ENCODE measurements at regions not wholly inside any gene's neighbourhood (a gene's known extent, or its start where the extent isn't known, plus 50 kb on each side); places are given as distances from the start of the nearest gene placed in this dataset.
"Not testable (repeated sequence)": the region's sequence is repeated elsewhere in the genome, so short reads cannot be mapped to it uniquely, and the experiment has no call there.

- DNase-seq (ENCODE audit: low read depth, low spot score): peak; percentile 2
- in situ Hi-C loops (cut with HindIII; ENCODE audit: low sequenced_read_pairs): no loop called here
- TF ChIP-seq CTCF (IDR thresholded peaks at IDR 0.05; ENCODE audit: low read depth, low read length): no peak
- no peak overlapping the region for H3K4me3 ChIP-seq (ENCODE audit: low read depth, low read length)
Observed at GRCh38 chrX:55867181-55867651, 149.7 kb downstream of the RRAGB start.

- no peak for TF ChIP-seq CTCF (IDR thresholded peaks at IDR 0.05; ENCODE audit: low read depth, low read length)
- no peak for DNase-seq (ENCODE audit: low read depth, low spot score)
- no peak overlapping the region for H3K4me3 ChIP-seq (ENCODE audit: low read depth, low read length)
- in situ Hi-C loops (cut with HindIII; ENCODE audit: low sequenced_read_pairs): no loop called here
Observed at GRCh38 chrX:55867708-55868107, 150.2 kb downstream of the RRAGB start.

GRCh38 chrX:55874807-55875206 is 157.3 kb downstream of the RRAGB start:
- TF ChIP-seq CTCF (IDR thresholded peaks at IDR 0.05; ENCODE audit: low read depth, low read length): no peak
- no peak for DNase-seq (ENCODE audit: low read depth, low spot score)
- in situ Hi-C loops (cut with HindIII; ENCODE audit: low sequenced_read_pairs): no loop called here
- H3K4me3 ChIP-seq (ENCODE audit: low read depth, low read length): no peak overlapping the region

- DNase-seq (ENCODE audit: low read depth, low spot score); H3K4me3 ChIP-seq (ENCODE audit: low read depth, low read length); in situ Hi-C loops (cut with HindIII; ENCODE audit: low sequenced_read_pairs): not testable (repeated sequence)
Observed at GRCh38 chrX:55883541-55883940, 166.0 kb downstream of the RRAGB start.

GRCh38 chrX:55907968-55908607 is 190.5 kb downstream of the RRAGB start:
- DNase-seq (ENCODE audit: low read depth, low spot score): peak; percentile 37
- peak overlapping the region; percentile 59 for H3K4me3 ChIP-seq (ENCODE audit: low read depth, low read length)
- in situ Hi-C loops (cut with HindIII; ENCODE audit: low sequenced_read_pairs): no loop called here
- TF ChIP-seq CTCF (IDR thresholded peaks at IDR 0.05; ENCODE audit: low read depth, low read length): no peak

- H3K4me3 ChIP-seq (ENCODE audit: low read depth, low read length): peak overlapping the region; percentile 59
- in situ Hi-C loops (cut with HindIII; ENCODE audit: low sequenced_read_pairs): no loop called here
- peak; percentile 6 for DNase-seq (ENCODE audit: low read depth, low spot score)
- no peak for TF ChIP-seq CTCF (IDR thresholded peaks at IDR 0.05; ENCODE audit: low read depth, low read length)
Observed at GRCh38 chrX:55908661-55909212, 191.2 kb downstream of the RRAGB start.

- in situ Hi-C loops (cut with HindIII; ENCODE audit: low sequenced_read_pairs): no loop called here
- TF ChIP-seq CTCF (IDR thresholded peaks at IDR 0.05; ENCODE audit: low read depth, low read length): no peak
- no peak for DNase-seq (ENCODE audit: low read depth, low spot score)
- H3K4me3 ChIP-seq (ENCODE audit: low read depth, low read length): no peak overlapping the region
Observed at GRCh38 chrX:55919367-55920221, 202.0 kb downstream of the RRAGB start.
